Tibial nerve (tissue), 4 donors: ENCODE measurements at regions not wholly inside any gene's neighbourhood (a gene's known extent, or its start where the extent isn't known, plus 50 kb on each side); places are given as distances from the start of the nearest gene placed in this dataset.
"Not testable (repeated sequence)": the region's sequence is repeated elsewhere in the genome, so short reads cannot be mapped to it uniquely, and the experiment has no call there.

Experiments used
- DNase-seq, 2 donors: peaks; one replicate each; pipeline ENCODE4 v3.0.0-alpha.2; 2019; ENCODE audit warnings: low spot score in 2 of 2
- H3K27ac ChIP-seq, 4 donors: fragments of 200-600 bp; sonication (generic) in 3 of 4; one replicate each; pipeline ENCODE4 v1.5.1; 2017 to 2019; ENCODE audit warnings: mild to moderate bottlenecking in 1 of 4
- H3K27me3 ChIP-seq, 2 donors: fragments of 200-600 bp; sonication (generic) in 1 of 2; one replicate each; pipeline versions ENCODE4 v1.5.1 to v1.6.0; 2017 to 2019
- H3K36me3 ChIP-seq, 3 donors: fragments of 200-600 bp; sonication (generic); one replicate each; pipeline ENCODE4 v1.5.1; 2018 to 2019
- H3K4me1 ChIP-seq, 4 donors: fragments of 200-600 bp; sonication (generic) in 3 of 4; one replicate each; pipeline ENCODE4 v1.5.1; 2017 to 2019
- H3K4me3 ChIP-seq, 4 donors: fragments of 200-600 bp; sonication (generic) in 3 of 4; one replicate each; pipeline ENCODE4 v1.5.1; 2017 to 2019; ENCODE audit warnings: mild to moderate bottlenecking in 1 of 4, moderate library complexity in 1 of 4
- H3K9me3 ChIP-seq, 4 donors: fragments of 200-600 bp; sonication (generic) in 3 of 4; one replicate each; pipeline ENCODE4 v1.5.1; 2017 to 2019
- CTCF ChIP-seq, 5 experiments: fragments of 200-600 bp in 3 of 5; fragments of 450-650 bp in 2 of 5; sonication (generic) in 3 of 5; IDR thresholded peaks; one replicate each; pipeline ENCODE4 v1.5.1; 2016 to 2019; ENCODE audit warnings: antibody characterized with exemption in 5 of 5, mild to moderate bottlenecking in 3 of 5, moderate library complexity in 2 of 5
- EP300 ChIP-seq, 2 donors: sonication (generic); formaldehyde crosslinking; IDR thresholded peaks; one replicate each; pipeline ENCODE4 v1.6.1; 2017; ENCODE audit warnings: antibody characterized with exemption in 2 of 2, mild to moderate bottlenecking in 1 of 2
- POLR2A ChIP-seq, 2 donors: fragments of 450-650 bp; IDR thresholded peaks; one replicate each; pipeline ENCODE4 v1.6.1; 2017; ENCODE audit warnings: antibody characterized with exemption in 2 of 2, mild to moderate bottlenecking in 2 of 2, moderate library complexity in 2 of 2
- WGBS, 2 donors: methylation state at CpG; one replicate each; pipeline ENCODE4 v1.1.5; 2018; 5-methylcytosine and 5-hydroxymethylcytosine counted together

GRCh38 chr4:20151436-20151835 lies 100.3 kb upstream of the SLIT2 start:
- Histone ChIP-seq H3K4me1 (no peaks in the 10 kb centered on the region), H3K27me3 (no peaks in the 10 kb centered on the region), H3K27ac (no peak overlapping the region), H3K4me3 (no peak overlapping the region), H3K9me3 (peaks cover 0 to 2% (median 0%) of the 10 kb centered on the region in 4 donors), H3K36me3 (no peaks in the 10 kb centered on the region)
- DNase-seq: no peak
- WGBS, 2 donors: 56 to 71% methylated on average over 2 of the region's 2 CpGs
- TF ChIP-seq CTCF (IDR thresholded peaks at IDR 0.05) (no peak), EP300 (IDR thresholded peaks at IDR 0.05) (no peak), POLR2A (IDR thresholded peaks at IDR 0.05) (no peak)

- H3K9me3 ChIP-seq: peaks cover 0 to 15% (median 4%) of the 10 kb centered on the region in 4 donors
- not testable (repeated sequence) for H3K4me1 ChIP-seq, DNase-seq, H3K27me3 ChIP-seq, H3K36me3 ChIP-seq, H3K4me3 ChIP-seq, H3K27ac ChIP-seq
- 88 to 92% methylated on average over 3 of the region's 3 CpGs for WGBS, 2 donors
Observed at GRCh38 chr4:20149143-20149542, 102.6 kb upstream of the SLIT2 start.

GRCh38 chr4:20137176-20137575 lies 114.5 kb upstream of the SLIT2 start:
- H3K9me3 ChIP-seq: peaks cover 0 to 20% (median 0%) of the 10 kb centered on the region in 4 donors
- no peaks in the 10 kb centered on the region for H3K36me3 ChIP-seq
- no peaks in the 10 kb centered on the region for H3K4me1 ChIP-seq
- H3K27me3 ChIP-seq: no peaks in the 10 kb centered on the region
- DNase-seq: no peak
- H3K4me3 ChIP-seq: no peak overlapping the region
- TF ChIP-seq EP300 (IDR thresholded peaks at IDR 0.05): no peak
- TF ChIP-seq POLR2A (IDR thresholded peaks at IDR 0.05): no peak
- TF ChIP-seq CTCF (IDR thresholded peaks at IDR 0.05): no peak
- 83 to 88% methylated on average over 2 of the region's 2 CpGs for WGBS, 2 donors
- no peak overlapping the region for H3K27ac ChIP-seq

- TF ChIP-seq EP300 (IDR thresholded peaks at IDR 0.05) (no peak), CTCF (IDR thresholded peaks at IDR 0.05) (no peak), POLR2A (IDR thresholded peaks at IDR 0.05) (no peak)
- no peak overlapping the region for H3K27ac ChIP-seq
- DNase-seq: no peak
- H3K9me3 ChIP-seq: no peaks in the 10 kb centered on the region
- no peaks in the 10 kb centered on the region for H3K27me3 ChIP-seq
- H3K4me1 ChIP-seq: no peaks in the 10 kb centered on the region
- 77 to 85% methylated on average over 1 of the region's 1 CpG for WGBS, 2 donors
- H3K4me3 ChIP-seq: no peak overlapping the region
- no peaks in the 10 kb centered on the region for H3K36me3 ChIP-seq
Observed at GRCh38 chr4:20127626-20128025, 124.1 kb upstream of the SLIT2 start.

- WGBS, 2 donors: 93 to 94% methylated on average over 1 of the region's 1 CpG
- no peaks in the 10 kb centered on the region for H3K36me3 ChIP-seq
- no peak for DNase-seq
- H3K27me3 ChIP-seq: no peaks in the 10 kb centered on the region
- H3K27ac ChIP-seq: no peak overlapping the region
- H3K4me3 ChIP-seq: no peak overlapping the region
- TF ChIP-seq POLR2A (IDR thresholded peaks at IDR 0.05) (no peak), EP300 (IDR thresholded peaks at IDR 0.05) (no peak), CTCF (IDR thresholded peaks at IDR 0.05) (no peak)
- H3K9me3 ChIP-seq: no peaks in the 10 kb centered on the region
- H3K4me1 ChIP-seq: no peaks in the 10 kb centered on the region
Observed at GRCh38 chr4:20126906-20127305, 124.8 kb upstream of the SLIT2 start.
